K562 (cell line): ENCODE measurements at regions not wholly inside any gene's neighbourhood (a gene's known extent, or its start where the extent isn't known, plus 50 kb on each side); places are given as distances from the start of the nearest gene placed in this dataset.

Experiments
- ATAC-seq: fragments of 200-7000 bp; cut with Tn5 transposase; 3 replicates; pipeline ENCODE4 v1.9.1; 2020; ENCODE audit warnings: moderate library complexity
- BruUV-seq: library from RNA; stranded (reverse); fragments of 400-500 nt; replicated peaks from 2 replicates; lab custom pipeline; 2021; lab: Mats Ljungman, UMichigan
- CTCF ChIA-PET: fragments of 300-600 bp; formaldehyde crosslinking; extraction: SDS; loops from one replicate; lab custom pipeline; 2021; ENCODE audit warnings: low intra/inter-chr PET ratio; lab: Yijun Ruan, JAX
- POLR2A ChIA-PET: fragments of 300-600, 350-650 bp; sonication (Branson Sonifier 250); formaldehyde crosslinking; extraction: SDS; loops from one replicate; lab custom pipeline; 2021; ENCODE audit warnings: antibody characterized with exemption, inconsistent platforms; lab: Yijun Ruan, JAX
- DNase-seq, 4 experiments: peaks; one replicate each; pipeline versions ENCODE4 v3.0.0 to v3.0.0-alpha.2; 2011 to 2018; ENCODE audit warnings: low spot score in 3 of 4, mixed read lengths in 3 of 4; ENCODE audit errors: extremely low read depth in 1 of 4
- FAIRE-seq: peaks from 2 replicates; lab custom pipeline; 2011; peaks lifted over from hg19 to GRCh38; lab: Jason Lieb, UNC
- H2AFZ ChIP-seq: 2 replicates; pipeline ENCODE4 v1.6.0; 2011; ENCODE audit warnings: low read depth, low read length, control low read depth, inconsistent platforms
- H3K27ac ChIP-seq: fragments of 200-600 bp; 3 replicates; pipeline ENCODE4 v1.8.0; 2011; ENCODE audit warnings: low read depth, mild to moderate bottlenecking, control low read depth, inconsistent platforms, low read length, moderate library complexity, mixed read lengths; ENCODE audit errors: extremely low read depth
- H3K27me3 ChIP-seq, 2 experiments: fragments of 300-600 bp in 1 of 2; 2 replicates in 1 of 2; 3 replicates in 1 of 2; pipeline versions ENCODE4 v1.6.0 to v1.8.0; 2011; ENCODE audit warnings: inconsistent platforms in 2 of 2, low read length in 2 of 2, mild to moderate bottlenecking in 1 of 2, mixed read lengths in 1 of 2, moderate library complexity in 1 of 2; ENCODE audit not compliant: control insufficient read depth in 2 of 2, insufficient read depth in 2 of 2
- H3K36me3 ChIP-seq: fragments of 300-600 bp; 3 replicates; pipeline ENCODE4 v1.8.0; 2011; ENCODE audit warnings: mild to moderate bottlenecking, low read length, inconsistent platforms; ENCODE audit not compliant: control insufficient read depth, insufficient read depth
- H3K4me1 ChIP-seq, 2 experiments: fragments of 200-600 bp in 1 of 2; replicated peaks in 1 of 2; 2 replicates in 1 of 2; 3 replicates in 1 of 2; pipeline versions ENCODE4 v1.5.1 to v1.8.0; 2011; ENCODE audit warnings: inconsistent platforms in 2 of 2, low read length in 2 of 2, mild to moderate bottlenecking in 1 of 2, mixed read lengths in 1 of 2, moderate library complexity in 1 of 2; ENCODE audit not compliant: control insufficient read depth in 2 of 2, insufficient read depth in 2 of 2
- H3K4me2 ChIP-seq: 2 replicates; pipeline ENCODE4 v1.6.1; 2011; ENCODE audit warnings: low read length, control low read depth, inconsistent platforms, mixed read lengths; ENCODE audit not compliant: insufficient read depth
- H3K4me3 ChIP-seq: fragments of 200-600 bp; sonication (generic), shearing (Covaris generic); 2 replicates; pipeline ENCODE4 v1.5.1; 2016; ENCODE audit warnings: control low read depth, inconsistent platforms
- H3K79me2 ChIP-seq: fragments of 200-600 bp; 3 replicates; pipeline ENCODE4 v1.8.0; 2011; ENCODE audit warnings: low read length, inconsistent platforms; ENCODE audit not compliant: control insufficient read depth, insufficient read depth
- H3K9ac ChIP-seq, 2 experiments: 2 replicates each; pipeline versions ENCODE4 v1.6.0 to v1.6.1; 2011; ENCODE audit warnings: low read depth in 2 of 2, low read length in 2 of 2, control low read depth in 1 of 2, inconsistent platforms in 1 of 2, mild to moderate bottlenecking in 1 of 2, mixed read lengths in 1 of 2; ENCODE audit not compliant: insufficient read depth in 1 of 2
- H3K9me1 ChIP-seq: one replicate; pipeline ENCODE4 v1.6.0; 2011; ENCODE audit warnings: inconsistent platforms, mild to moderate bottlenecking, low read length, moderate library complexity; ENCODE audit not compliant: control insufficient read depth, insufficient read depth
- H3K9me3 ChIP-seq: replicated peaks from 2 replicates; pipeline ENCODE4 v1.5.1; 2011; ENCODE audit warnings: low read depth, low read length, inconsistent platforms; ENCODE audit not compliant: control insufficient read depth, insufficient read depth
- H4K20me1 ChIP-seq: replicated peaks from 2 replicates; pipeline ENCODE4 v1.6.1; 2011; ENCODE audit warnings: low read length, inconsistent platforms, mixed read lengths; ENCODE audit not compliant: control insufficient read depth, insufficient read depth
- ATF1 ChIP-seq, 2 experiments: fragments of 450-650 bp in 1 of 2; IDR thresholded peaks; 2 replicates each; pipeline ENCODE4 v1.6.1; 2016; ENCODE audit warnings: missing compliant biosample characterization in 1 of 2, missing genetic modification characterization in 1 of 2
- CBX3 ChIP-seq, 2 experiments: IDR thresholded peaks; 1 replicate in 1 of 2; 2 replicates in 1 of 2; pipeline ENCODE4 v1.6.1; 2012; ENCODE audit warnings: inconsistent platforms in 2 of 2, low read length in 2 of 2, borderline replicate concordance in 1 of 2, control low read depth in 1 of 2
- CREBBP ChIP-seq: IDR thresholded peaks from one replicate; pipeline ENCODE4 v1.6.1; 2012; ENCODE audit warnings: low read depth, mild to moderate bottlenecking, control low read depth, inconsistent platforms, low read length
- GABPA ChIP-seq: fragments of 200-800 bp; sonication (Bioruptor generic); conservative IDR thresholded peaks from 2 replicates; pipeline ENCODE4 v1.6.1; 2016; ENCODE audit warnings: low read depth, missing genetic modification characterization, missing compliant biosample characterization
- GATA2 ChIP-seq: sonication (generic); formaldehyde crosslinking; IDR thresholded peaks from 2 replicates; pipeline ENCODE4 v1.4.0; 2020; ENCODE audit warnings: mild to moderate bottlenecking, missing genetic modification reagents
- GTF2F1 ChIP-seq: IDR thresholded peaks from 2 replicates; pipeline ENCODE4 v1.6.1; 2011; ENCODE audit warnings: low read depth, low read length, improper control_type of control experiment
- HMGN3 ChIP-seq: IDR thresholded peaks from 2 replicates; pipeline ENCODE4 v1.6.1; 2011; ENCODE audit warnings: borderline replicate concordance, low read depth, mild to moderate bottlenecking, mixed read lengths, low read length; ENCODE audit not compliant: insufficient read length; ENCODE audit errors: extremely low read depth
- RNF2 ChIP-seq: sonication (generic); IDR thresholded peaks from 2 replicates; pipeline ENCODE4 v1.6.1; 2016
- SMAD1 ChIP-seq: fragments of 150-350 bp; IDR thresholded peaks from 2 replicates; pipeline ENCODE4 v1.6.1; 2014; ENCODE audit warnings: low read length, low read depth; ENCODE audit not compliant: partially characterized antibody
- ZBTB17 ChIP-seq: fragments of 450-650 bp; formaldehyde crosslinking; IDR thresholded peaks from 2 replicates; pipeline ENCODE4 v1.4.0; 2020; ENCODE audit warnings: mild to moderate bottlenecking
- whole genome bisulfite sequencing: fragments of 100-300 bp; shearing (Covaris generic); methylation state at CpG from one replicate; pipeline ENCODE4 v1.1.6; 2016; ENCODE audit warnings: low coverage, mixed read lengths; ENCODE audit not compliant: insufficient coverage; ENCODE audit errors: missing lambda C conversion rate; 5-methylcytosine and 5-hydroxymethylcytosine counted together
- in situ Hi-C: fragments of 300-500 bp; cut with MboI; formaldehyde crosslinking; loops from 4 replicates; pipeline ENCODE4 v1.15.0; 2018; ENCODE audit warnings: inconsistent platforms, mixed read lengths
- intact Hi-C: fragments of 100-400 bp; cut with micrococcal nuclease; formaldehyde crosslinking; loops from 2 replicates; pipeline ENCODE4 v1.14.2; 2022
- TF ChIP-seq, protein P1 (sequence below): sonication (generic); formaldehyde crosslinking; IDR thresholded peaks from 2 replicates; pipeline ENCODE4 v1.9.0; 2022; ENCODE audit warnings: mild to moderate bottlenecking, missing genetic modification reagents
- TF ChIP-seq, protein P2 (sequence below): fragments of 450-650 bp; IDR thresholded peaks from 2 replicates; pipeline ENCODE4 v1.6.1; 2017; ENCODE audit warnings: mild to moderate bottlenecking, moderate library complexity
- TF ChIP-seq, protein P3 (sequence below): fragments of 250-450 bp; sonication (Bioruptor Pico); IDR thresholded peaks from 2 replicates; pipeline ENCODE4 v1.8.0; 2022; ENCODE audit warnings: inconsistent platforms, mild to moderate bottlenecking, moderate library complexity, borderline replicate concordance

DNA sequence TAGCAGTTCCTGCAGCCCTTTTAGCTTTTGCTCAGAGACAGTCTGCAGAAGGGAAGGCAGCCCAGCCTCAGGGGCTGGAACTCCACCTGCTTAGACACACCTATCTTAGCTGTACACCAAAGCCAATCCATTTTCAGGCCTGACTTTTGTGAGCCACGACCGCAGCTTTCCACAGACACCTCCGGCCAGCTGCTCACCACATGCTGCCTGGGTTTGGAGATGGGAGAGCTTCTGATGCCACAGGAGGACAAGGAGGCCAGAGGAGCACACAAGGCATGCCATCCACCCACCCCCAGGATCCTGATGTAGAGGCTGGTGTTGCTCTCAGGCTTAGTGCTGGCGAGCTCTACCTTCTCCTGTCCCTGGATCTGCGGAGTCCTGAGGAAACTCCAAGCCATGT is 141.8 kb upstream of the NALF2 start:
- Histone ChIP-seq H3K27ac (no peak overlapping the region), H3K4me2 (no peak overlapping the region), H3K36me3 (no peaks in the 10 kb centered on the region), H3K9me1 (no peaks in the 10 kb centered on the region), H3K4me3 (no peak overlapping the region), H3K9me3 (no peaks in the 10 kb centered on the region), H3K79me2 (no peaks in the 10 kb centered on the region), H4K20me1 (no peaks in the 10 kb centered on the region), H2AFZ (no peak overlapping the region), H3K27me3 (no peaks in the 10 kb centered on the region), H3K9ac (no peak overlapping the region; a peak in 1 of 4 replicates), H3K4me1 (no peaks in the 10 kb centered on the region)
- in situ Hi-C loops = no loop called here
- no peak for FAIRE-seq
- 0% methylated on average over 5 of the region's 5 CpGs for WGBS
- no peak for TF ChIP-seq ATF1 (CRISPR knock-in tag; IDR thresholded peaks at IDR 0.05)
- no peak for TF ChIP-seq ATF1 (tag; IDR thresholded peaks at IDR 0.05)
- no peak for TF ChIP-seq CREBBP
- TF ChIP-seq GTF2F1 = no peak
- TF ChIP-seq, protein P1, sequence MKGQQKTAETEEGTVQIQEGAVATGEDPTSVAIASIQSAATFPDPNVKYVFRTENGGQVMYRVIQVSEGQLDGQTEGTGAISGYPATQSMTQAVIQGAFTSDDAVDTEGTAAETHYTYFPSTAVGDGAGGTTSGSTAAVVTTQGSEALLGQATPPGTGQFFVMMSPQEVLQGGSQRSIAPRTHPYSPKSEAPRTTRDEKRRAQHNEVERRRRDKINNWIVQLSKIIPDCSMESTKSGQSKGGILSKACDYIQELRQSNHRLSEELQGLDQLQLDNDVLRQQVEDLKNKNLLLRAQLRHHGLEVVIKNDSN = no peak
- TF ChIP-seq GATA2 = no peak
- no peak for TF ChIP-seq CBX3 (IDR thresholded peaks at IDR 0.05; ENCODE audit: borderline replicate concordance in 1 of 2, low read length in 2 of 2)
- TF ChIP-seq HMGN3 = no peak
- TF ChIP-seq, protein P2, sequence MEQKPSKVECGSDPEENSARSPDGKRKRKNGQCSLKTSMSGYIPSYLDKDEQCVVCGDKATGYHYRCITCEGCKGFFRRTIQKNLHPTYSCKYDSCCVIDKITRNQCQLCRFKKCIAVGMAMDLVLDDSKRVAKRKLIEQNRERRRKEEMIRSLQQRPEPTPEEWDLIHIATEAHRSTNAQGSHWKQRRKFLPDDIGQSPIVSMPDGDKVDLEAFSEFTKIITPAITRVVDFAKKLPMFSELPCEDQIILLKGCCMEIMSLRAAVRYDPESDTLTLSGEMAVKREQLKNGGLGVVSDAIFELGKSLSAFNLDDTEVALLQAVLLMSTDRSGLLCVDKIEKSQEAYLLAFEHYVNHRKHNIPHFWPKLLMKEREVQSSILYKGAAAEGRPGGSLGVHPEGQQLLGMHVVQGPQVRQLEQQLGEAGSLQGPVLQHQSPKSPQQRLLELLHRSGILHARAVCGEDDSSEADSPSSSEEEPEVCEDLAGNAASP = no peak
- TF ChIP-seq, protein P3, sequence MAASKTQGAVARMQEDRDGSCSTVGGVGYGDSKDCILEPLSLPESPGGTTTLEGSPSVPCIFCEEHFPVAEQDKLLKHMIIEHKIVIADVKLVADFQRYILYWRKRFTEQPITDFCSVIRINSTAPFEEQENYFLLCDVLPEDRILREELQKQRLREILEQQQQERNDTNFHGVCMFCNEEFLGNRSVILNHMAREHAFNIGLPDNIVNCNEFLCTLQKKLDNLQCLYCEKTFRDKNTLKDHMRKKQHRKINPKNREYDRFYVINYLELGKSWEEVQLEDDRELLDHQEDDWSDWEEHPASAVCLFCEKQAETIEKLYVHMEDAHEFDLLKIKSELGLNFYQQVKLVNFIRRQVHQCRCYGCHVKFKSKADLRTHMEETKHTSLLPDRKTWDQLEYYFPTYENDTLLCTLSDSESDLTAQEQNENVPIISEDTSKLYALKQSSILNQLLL (CRISPR knock-in tag) = no peak
- TF ChIP-seq SMAD1 = no peak
- TF ChIP-seq RNF2 = no peak
- TF ChIP-seq ZBTB17 (CRISPR knock-in tag) = no peak
- TF ChIP-seq GABPA = no peak
- TF ChIP-seq, all 486 proteins: peak for 0
- ATAC-seq = no peak
- intact Hi-C loops = no loop called here
- BruUV-seq = no TSS peak
- POLR2A ChIA-PET = no interaction called here
- DNase-seq = no peak
- CTCF ChIA-PET = no interaction called here
